ENCODE measurements at regions not wholly inside any gene's neighbourhood (a gene's known extent, or its start where the extent isn't known, plus 50 kb on each side); places are given as distances from the start of the nearest gene placed in this dataset.

GRCh38 chr3:77707281-77707680 is 667.4 kb downstream of the ROBO2 start:
- intact Hi-C loops (cut with DNase I; ENCODE audit: low total_unique reads), result no loop called here
- Histone ChIP-seq H3K27me3 (no peaks in the 10 kb centered on the region), H3K4me1 (no peaks in the 10 kb centered on the region), H3K27ac (no peak overlapping the region), H3K4me3 (no peak overlapping the region), H3K36me3 (ENCODE audit: low read depth, missing control alignments) (no peaks in the 10 kb centered on the region), H3K9me3 (no peaks in the 10 kb centered on the region)
- TF ChIP-seq POLR2A (IDR thresholded peaks at IDR 0.05) (no peak), CTCF (IDR thresholded peaks at IDR 0.05) (no peak)
- WGBS, 2 donors, result 91 to 93% methylated on average over 2 of the region's 2 CpGs
- DNase-seq, result no peak

- WGBS, 2 donors, result 76 to 84% methylated on average over 2 of the region's 2 CpGs
- no peak for TF ChIP-seq CTCF (IDR thresholded peaks at IDR 0.05)
- no peak for TF ChIP-seq POLR2A (IDR thresholded peaks at IDR 0.05)
- Histone ChIP-seq H3K36me3 (ENCODE audit: low read depth, missing control alignments) (no peaks in the 10 kb centered on the region), H3K4me3 (no peak overlapping the region), H3K9me3 (no peaks in the 10 kb centered on the region), H3K27me3 (no peaks in the 10 kb centered on the region), H3K27ac (no peak overlapping the region), H3K4me1 (no peaks in the 10 kb centered on the region)
- DNase-seq, result no peak
- intact Hi-C loops (cut with DNase I; ENCODE audit: low total_unique reads), result no loop called here
These were observed 669.3 kb downstream of the ROBO2 start for GRCh38 chr3:77709155-77709554.

GRCh38 chr3:77718311-77718710 is 678.4 kb downstream of the ROBO2 start:
- no peak overlapping the region for H3K4me3 ChIP-seq
- H3K9me3 ChIP-seq, result no peaks in the 10 kb centered on the region
- no peaks in the 10 kb centered on the region for H3K4me1 ChIP-seq
- intact Hi-C loops (cut with DNase I; ENCODE audit: low total_unique reads), result no loop called here
- no peaks in the 10 kb centered on the region for H3K27me3 ChIP-seq
- WGBS, 2 donors, result 38 to 40% methylated on average over 2 of the region's 2 CpGs
- H3K27ac ChIP-seq, result no peak overlapping the region
- no peak for DNase-seq
- TF ChIP-seq POLR2A (IDR thresholded peaks at IDR 0.05) (no peak), CTCF (IDR thresholded peaks at IDR 0.05) (no peak)
- no peaks in the 10 kb centered on the region for H3K36me3 ChIP-seq (ENCODE audit: low read depth, missing control alignments)

- no peak for TF ChIP-seq CTCF (IDR thresholded peaks at IDR 0.05)
- no peak for TF ChIP-seq POLR2A (IDR thresholded peaks at IDR 0.05)
- Histone ChIP-seq H3K27me3 (no peaks in the 10 kb centered on the region), H3K9me3 (no peaks in the 10 kb centered on the region), H3K27ac (no peak overlapping the region), H3K4me3 (no peak overlapping the region), H3K36me3 (ENCODE audit: low read depth, missing control alignments) (no peaks in the 10 kb centered on the region), H3K4me1 (no peaks in the 10 kb centered on the region)
- intact Hi-C loops (cut with DNase I; ENCODE audit: low total_unique reads), result no loop called here
- no peak for DNase-seq
These were observed 680.6 kb downstream of the ROBO2 start for GRCh38 chr3:77720460-77720971.

GRCh38 chr3:77726517-77726916 is 686.6 kb downstream of the ROBO2 start:
- H3K36me3 ChIP-seq (ENCODE audit: low read depth, missing control alignments), result no peaks in the 10 kb centered on the region
- H3K27ac ChIP-seq, result no peak overlapping the region
- DNase-seq, result no peak
- no peak overlapping the region for H3K4me3 ChIP-seq
- TF ChIP-seq POLR2A (IDR thresholded peaks at IDR 0.05) (no peak), CTCF (IDR thresholded peaks at IDR 0.05) (no peak)
- intact Hi-C loops (cut with DNase I; ENCODE audit: low total_unique reads), result no loop called here
- 45 to 49% methylated on average over 1 of the region's 1 CpG for WGBS, 2 donors
- H3K4me1 ChIP-seq, result no peaks in the 10 kb centered on the region
- no peaks in the 10 kb centered on the region for H3K27me3 ChIP-seq
- no peaks in the 10 kb centered on the region for H3K9me3 ChIP-seq

Data from testis (tissue), 2 donors.